GM19372 (cell line): ENCODE measurements at regions not wholly inside any gene's neighbourhood (a gene's known extent, or its start where the extent isn't known, plus 50 kb on each side); places are given as distances from the start of the nearest gene placed in this dataset.
"Not testable (repeated sequence)": the region's sequence is repeated elsewhere in the genome, so short reads cannot be mapped to it uniquely, and the experiment has no call there.

Experiments used
- ATAC-seq: cut with Tn5 transposase; IDR thresholded peaks from one replicate; pipeline ENCODE4 v1.9.1; 2021; ENCODE audit warnings: mild to moderate bottlenecking, low read depth, moderate library complexity; ENCODE audit not compliant: unreplicated experiment

DNA sequence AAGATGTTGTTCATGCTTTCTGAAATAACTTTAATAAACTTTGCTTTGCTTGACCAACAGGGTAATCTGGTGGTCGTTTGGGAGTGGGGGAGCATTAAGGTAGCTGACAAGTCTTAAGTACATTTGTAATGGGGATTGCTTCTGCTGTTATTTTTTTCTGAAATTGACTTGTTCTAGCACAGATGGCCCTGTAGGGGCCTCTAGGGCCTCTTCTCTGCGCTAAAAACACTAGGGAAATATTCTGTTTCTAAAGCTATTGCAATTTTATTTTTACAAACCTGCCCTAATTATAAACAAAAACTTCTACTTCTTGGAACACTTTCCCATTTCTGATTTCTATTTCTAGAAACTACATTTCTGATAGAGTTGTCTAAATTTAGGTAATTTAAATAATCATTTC, 191.3 kb upstream of the KCNJ3 start:
- no peak for ATAC-seq

DNA sequence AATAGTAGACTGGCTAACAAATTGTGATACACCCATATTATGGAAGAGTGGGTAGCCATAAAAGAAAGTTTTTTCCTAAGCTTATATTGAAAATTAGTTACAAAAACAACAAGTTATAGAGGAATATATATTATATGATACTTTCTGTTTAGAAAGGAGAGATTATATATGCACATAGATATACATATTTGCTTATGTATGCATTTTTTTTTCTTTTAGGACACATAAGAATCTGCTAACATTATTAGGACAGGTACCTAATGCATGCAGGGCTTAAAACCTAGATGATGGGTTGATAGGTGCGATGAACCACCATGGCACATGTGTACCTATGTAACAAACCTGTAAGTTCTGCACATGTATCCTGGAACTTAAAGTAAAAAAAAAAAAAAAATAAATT, 179.6 kb upstream of the KCNJ3 start:
- no peak for ATAC-seq

- not testable (repeated sequence) for ATAC-seq
These were observed 177.5 kb upstream of the KCNJ3 start for GRCh38 chr2:154520951-154521350.

- ATAC-seq: no peak
These were observed 172.3 kb upstream of the KCNJ3 start for GRCh38 chr2:154526234-154526633.

GRCh38 chr2:154527962-154528361, 170.5 kb upstream of the KCNJ3 start:
- no peak for ATAC-seq

- ATAC-seq: no peak
These were observed 166.5 kb upstream of the KCNJ3 start for GRCh38 chr2:154532004-154532403.

- no peak for ATAC-seq
These were observed 165.7 kb upstream of the KCNJ3 start for GRCh38 chr2:154532763-154533162.

GRCh38 chr2:154533300-154533940, 165.1 kb upstream of the KCNJ3 start:
- no peak for ATAC-seq

GRCh38 chr2:154537024-154537423, 161.5 kb upstream of the KCNJ3 start:
- ATAC-seq: no peak

- ATAC-seq: no peak
These were observed 160.5 kb upstream of the KCNJ3 start for GRCh38 chr2:154537843-154538450.

DNA sequence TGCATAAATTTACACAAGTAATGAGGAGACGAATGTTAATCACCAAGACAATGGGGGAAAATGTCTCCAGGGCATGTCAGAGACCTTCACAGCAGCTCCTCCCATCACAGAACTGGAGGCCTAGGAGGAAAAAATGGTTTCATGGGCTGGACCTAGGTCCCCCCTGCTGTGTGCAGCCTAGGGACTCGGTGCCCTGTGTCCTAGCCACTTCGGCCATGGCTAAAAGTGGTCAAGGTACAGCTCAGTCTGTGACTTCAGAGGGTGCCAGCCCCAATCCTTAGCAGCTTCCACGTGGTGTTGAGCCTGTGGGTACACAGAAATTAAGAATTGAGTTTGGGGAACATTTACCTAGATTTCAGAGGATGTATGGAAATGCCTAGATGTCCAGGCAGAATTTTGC, 152.2 kb upstream of the KCNJ3 start:
- ATAC-seq: no peak

GRCh38 chr2:154549869-154550268, 148.6 kb upstream of the KCNJ3 start:
- ATAC-seq: no peak

DNA sequence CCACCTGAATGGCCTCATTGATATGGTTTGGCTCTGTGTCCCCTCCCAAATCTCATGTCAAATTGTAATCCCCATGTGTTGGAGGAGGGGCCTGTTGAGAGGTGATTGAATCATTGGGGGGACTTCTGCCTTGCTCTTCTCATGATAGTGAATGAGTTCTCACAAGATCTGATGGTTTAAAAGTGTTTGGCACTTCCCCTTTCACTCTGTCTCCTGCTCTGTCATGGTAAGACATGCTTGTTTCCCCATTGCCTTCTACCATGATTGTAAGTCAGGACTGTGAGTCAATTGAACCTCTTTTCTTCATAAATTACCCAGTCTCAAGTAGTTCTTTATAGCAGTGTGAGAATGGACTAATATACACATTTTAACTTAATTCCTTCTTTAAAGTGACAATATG, 146.8 kb upstream of the KCNJ3 start:
- no peak for ATAC-seq

- ATAC-seq: no peak
These were observed 144.4 kb upstream of the KCNJ3 start for GRCh38 chr2:154554046-154554445.

DNA sequence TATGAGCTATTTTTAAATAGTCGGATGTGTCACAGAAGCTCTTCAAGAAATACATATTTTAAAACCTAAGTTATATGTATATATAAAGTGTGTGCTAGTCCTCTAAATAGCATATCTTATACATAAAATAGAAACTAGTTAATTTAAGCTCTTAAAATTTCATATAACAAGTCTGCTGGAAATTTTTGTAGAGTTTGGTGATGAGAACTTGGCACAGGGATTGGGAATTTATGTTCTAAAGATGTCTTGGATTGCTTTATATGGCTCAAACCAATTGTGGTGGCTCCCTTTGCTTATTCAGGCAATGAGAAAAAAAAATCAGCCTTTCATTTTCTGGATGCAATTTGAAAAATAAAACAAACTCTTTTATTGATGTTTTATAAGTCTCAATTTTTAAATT, 142.8 kb upstream of the KCNJ3 start:
- ATAC-seq: no peak

DNA sequence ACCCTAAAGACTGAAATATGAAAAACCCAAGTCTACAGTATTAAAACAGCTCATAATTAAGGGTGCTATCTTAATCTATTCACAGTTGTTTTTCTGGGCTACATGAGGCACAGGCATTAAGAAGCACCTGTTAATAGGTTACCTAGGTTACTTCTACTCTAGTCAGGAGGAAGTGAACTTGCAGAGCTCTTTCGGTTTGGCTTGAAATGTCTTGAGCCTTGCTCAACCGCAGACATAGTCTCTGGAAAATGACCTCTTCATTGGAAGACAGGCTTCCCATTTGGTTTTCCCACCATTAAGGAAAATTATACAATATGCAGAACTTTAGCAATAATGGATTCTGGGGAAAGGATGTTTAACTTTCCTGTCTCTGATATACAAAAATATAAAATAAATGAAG, 142.3 kb upstream of the KCNJ3 start:
- ATAC-seq: no peak

DNA sequence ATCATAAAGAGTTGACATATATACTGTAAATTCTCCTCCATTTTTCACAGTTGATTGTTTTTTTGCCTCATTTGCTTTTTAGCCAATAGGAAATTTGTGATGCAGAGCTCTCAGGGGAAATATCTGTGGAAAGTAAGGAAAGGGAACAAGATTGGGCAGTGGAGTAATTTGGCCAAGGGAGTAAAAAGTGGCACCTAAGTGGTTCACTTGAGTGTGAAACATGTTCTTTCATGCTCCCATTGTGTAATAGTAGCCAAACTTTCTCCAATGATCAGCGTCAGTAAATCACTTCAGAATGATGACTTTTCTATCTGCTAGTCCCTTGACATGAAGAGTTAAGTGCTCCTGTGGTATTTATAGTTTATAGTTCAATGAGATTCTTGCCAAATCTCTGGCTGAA, 141.9 kb upstream of the KCNJ3 start:
- ATAC-seq: no peak

DNA sequence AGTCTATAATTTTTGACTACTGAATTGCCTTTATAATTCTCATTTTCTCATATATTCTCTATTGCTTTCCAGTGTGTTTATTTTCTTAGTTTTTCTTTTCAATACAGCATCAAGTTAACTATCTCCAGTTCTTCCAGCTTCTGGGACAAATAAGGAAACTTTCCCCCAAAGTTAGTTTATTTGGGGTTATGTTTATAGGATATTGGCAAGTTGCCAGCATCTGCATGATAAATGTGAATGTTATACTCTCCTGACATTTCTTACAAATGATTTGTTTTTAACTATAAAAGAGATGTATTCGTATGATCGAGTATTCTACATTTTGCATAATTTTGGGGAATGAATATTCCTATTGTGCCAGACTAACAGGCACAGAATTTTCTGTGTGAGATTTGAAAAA, 140.6 kb upstream of the KCNJ3 start:
- no peak for ATAC-seq

- no peak for ATAC-seq
These were observed 133.1 kb upstream of the KCNJ3 start for GRCh38 chr2:154565433-154565832.

DNA sequence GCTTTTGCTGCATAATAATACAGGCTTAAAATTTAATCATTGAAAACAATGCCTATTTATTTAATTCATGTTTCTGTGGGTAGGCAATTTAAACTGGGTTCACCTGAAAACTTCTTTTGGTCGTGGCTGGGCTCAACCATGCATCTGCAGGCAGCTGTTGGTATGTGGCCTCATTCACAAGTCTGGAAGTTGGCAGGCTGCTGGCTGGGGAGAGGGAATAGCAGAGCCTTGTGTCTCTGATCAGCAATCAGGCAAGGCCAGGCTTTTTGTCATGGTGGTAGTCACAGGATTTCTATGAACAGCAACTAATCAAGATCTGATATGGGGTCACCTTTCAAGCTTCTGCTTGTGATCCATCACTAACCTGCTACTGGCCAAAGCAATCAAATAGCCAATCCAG, 130.1 kb upstream of the KCNJ3 start:
- ATAC-seq: no peak

- ATAC-seq: no peak
These were observed 128.0 kb upstream of the KCNJ3 start for GRCh38 chr2:154570501-154570900.

GRCh38 chr2:154576699-154577098, 121.8 kb upstream of the KCNJ3 start:
- ATAC-seq: not testable (repeated sequence)

- ATAC-seq: no peak
These were observed 121.1 kb upstream of the KCNJ3 start for GRCh38 chr2:154577390-154577789.
